A673 (cell line): ENCODE measurements at regions not wholly inside any gene's neighbourhood (a gene's known extent, or its start where the extent isn't known, plus 50 kb on each side); places are given as distances from the start of the nearest gene placed in this dataset.

ENCODE experiments used
- CTCF ChIP-seq: fragments of 300-800, 200-600 bp; sonication (generic); conservative IDR thresholded peaks from 2 replicates; pipeline ENCODE4 v1.5.1; 2017; ENCODE audit warnings: low read depth, mild to moderate bottlenecking, antibody characterized with exemption, low read length, moderate library complexity, mixed read lengths
- EZH2 ChIP-seq: fragments of 200-600 bp; sonication (generic); IDR thresholded peaks from 2 replicates; pipeline ENCODE4 v1.6.1; 2017; ENCODE audit warnings: borderline replicate concordance, low read depth, mild to moderate bottlenecking, mixed read lengths, antibody characterized with exemption, low read length; ENCODE audit not compliant: poor library complexity, severe bottlenecking

- TF ChIP-seq CTCF (no peak), EZH2 (no peak)
Observed at GRCh38 chr16:6149031-6149430, 1051.4 kb upstream of the EEF2KMT start.
